AG09309 (cell line): ENCODE measurements at regions not wholly inside any gene's neighbourhood (a gene's known extent, or its start where the extent isn't known, plus 50 kb on each side); places are given as distances from the start of the nearest gene placed in this dataset.

Source experiments
- DNase-seq: peaks from one replicate; pipeline ENCODE4 v3.0.0-alpha.2; 2010; ENCODE audit warnings: low read depth
- H3K4me3 ChIP-seq: 2 replicates; pipeline ENCODE4 v1.5.1; 2011; ENCODE audit warnings: mild to moderate bottlenecking, low read depth, low read length, moderate library complexity; ENCODE audit not compliant: control insufficient read depth
- TF ChIP-seq, protein P1 (sequence below): IDR thresholded peaks from 2 replicates; pipeline ENCODE4 v1.5.1; 2011; ENCODE audit warnings: mild to moderate bottlenecking, low read depth, low read length, inconsistent platforms; ENCODE audit not compliant: insufficient read depth, control insufficient read depth; ENCODE audit errors: missing control alignments

DNA sequence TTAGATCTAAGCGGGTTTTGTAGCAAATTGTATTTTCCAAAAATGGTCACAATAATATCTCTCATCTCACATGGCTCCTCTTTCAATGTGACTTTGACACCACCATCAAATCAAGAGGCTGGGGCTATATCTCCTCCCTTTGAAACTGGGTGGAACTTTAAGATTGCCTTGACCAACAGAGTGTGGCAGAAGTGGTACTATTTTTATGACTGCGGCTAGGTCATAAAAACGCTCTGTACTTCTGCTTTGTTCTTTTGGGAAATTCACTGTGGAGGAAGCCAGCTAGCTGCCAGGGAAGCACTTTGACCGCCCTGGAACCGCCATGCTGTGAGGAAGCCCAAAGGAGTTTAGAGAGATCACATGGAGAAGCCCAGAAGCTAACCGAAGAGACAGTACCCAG, 50.7 kb upstream of the ACOT11 start:
- DNase-seq, result no peak
- H3K4me3 ChIP-seq, result no peak overlapping the region
- TF ChIP-seq, protein P1, sequence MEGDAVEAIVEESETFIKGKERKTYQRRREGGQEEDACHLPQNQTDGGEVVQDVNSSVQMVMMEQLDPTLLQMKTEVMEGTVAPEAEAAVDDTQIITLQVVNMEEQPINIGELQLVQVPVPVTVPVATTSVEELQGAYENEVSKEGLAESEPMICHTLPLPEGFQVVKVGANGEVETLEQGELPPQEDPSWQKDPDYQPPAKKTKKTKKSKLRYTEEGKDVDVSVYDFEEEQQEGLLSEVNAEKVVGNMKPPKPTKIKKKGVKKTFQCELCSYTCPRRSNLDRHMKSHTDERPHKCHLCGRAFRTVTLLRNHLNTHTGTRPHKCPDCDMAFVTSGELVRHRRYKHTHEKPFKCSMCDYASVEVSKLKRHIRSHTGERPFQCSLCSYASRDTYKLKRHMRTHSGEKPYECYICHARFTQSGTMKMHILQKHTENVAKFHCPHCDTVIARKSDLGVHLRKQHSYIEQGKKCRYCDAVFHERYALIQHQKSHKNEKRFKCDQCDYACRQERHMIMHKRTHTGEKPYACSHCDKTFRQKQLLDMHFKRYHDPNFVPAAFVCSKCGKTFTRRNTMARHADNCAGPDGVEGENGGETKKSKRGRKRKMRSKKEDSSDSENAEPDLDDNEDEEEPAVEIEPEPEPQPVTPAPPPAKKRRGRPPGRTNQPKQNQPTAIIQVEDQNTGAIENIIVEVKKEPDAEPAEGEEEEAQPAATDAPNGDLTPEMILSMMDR, result no peak

GRCh38 chr1:54495954-54496353, 52.1 kb upstream of the ACOT11 start:
- TF ChIP-seq, protein P1, result no peak
- DNase-seq, result no peak
- no peak overlapping the region for H3K4me3 ChIP-seq

DNA sequence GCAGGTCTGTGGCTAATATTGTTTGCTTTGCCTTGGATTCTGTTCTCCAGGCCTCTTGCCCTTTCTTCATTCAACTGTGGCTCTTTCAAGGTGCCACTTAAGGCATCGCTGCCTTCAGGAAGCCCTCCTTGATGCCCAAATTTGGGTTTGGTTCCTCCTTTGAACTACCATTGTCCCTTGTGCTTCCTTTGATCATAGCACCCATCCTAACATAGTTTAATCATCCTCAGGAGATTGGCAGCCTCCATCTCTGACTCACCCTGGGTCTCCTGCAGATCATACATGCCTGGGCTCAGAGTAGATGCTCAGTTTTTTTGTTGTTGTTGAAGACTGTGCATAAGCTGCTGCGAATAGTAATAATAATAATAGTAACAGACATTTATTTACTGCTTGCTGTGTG, 54.4 kb upstream of the ACOT11 start:
- no peak for DNase-seq
- TF ChIP-seq, protein P1, result no peak

GRCh38 chr1:54490361-54491248, 57.4 kb upstream of the ACOT11 start:
- H3K4me3 ChIP-seq, result no peak overlapping the region
- DNase-seq, result no peak
- TF ChIP-seq, protein P1, result no peak

More for the DNA sequence above, 54.4 kb upstream of the ACOT11 start:
- no peak overlapping the region for H3K4me3 ChIP-seq

- DNase-seq, result no peak
- TF ChIP-seq, protein P1, result no peak
- H3K4me3 ChIP-seq, result no peak overlapping the region
Observed at GRCh38 chr1:54489627-54490250, 58.3 kb upstream of the ACOT11 start.

DNA sequence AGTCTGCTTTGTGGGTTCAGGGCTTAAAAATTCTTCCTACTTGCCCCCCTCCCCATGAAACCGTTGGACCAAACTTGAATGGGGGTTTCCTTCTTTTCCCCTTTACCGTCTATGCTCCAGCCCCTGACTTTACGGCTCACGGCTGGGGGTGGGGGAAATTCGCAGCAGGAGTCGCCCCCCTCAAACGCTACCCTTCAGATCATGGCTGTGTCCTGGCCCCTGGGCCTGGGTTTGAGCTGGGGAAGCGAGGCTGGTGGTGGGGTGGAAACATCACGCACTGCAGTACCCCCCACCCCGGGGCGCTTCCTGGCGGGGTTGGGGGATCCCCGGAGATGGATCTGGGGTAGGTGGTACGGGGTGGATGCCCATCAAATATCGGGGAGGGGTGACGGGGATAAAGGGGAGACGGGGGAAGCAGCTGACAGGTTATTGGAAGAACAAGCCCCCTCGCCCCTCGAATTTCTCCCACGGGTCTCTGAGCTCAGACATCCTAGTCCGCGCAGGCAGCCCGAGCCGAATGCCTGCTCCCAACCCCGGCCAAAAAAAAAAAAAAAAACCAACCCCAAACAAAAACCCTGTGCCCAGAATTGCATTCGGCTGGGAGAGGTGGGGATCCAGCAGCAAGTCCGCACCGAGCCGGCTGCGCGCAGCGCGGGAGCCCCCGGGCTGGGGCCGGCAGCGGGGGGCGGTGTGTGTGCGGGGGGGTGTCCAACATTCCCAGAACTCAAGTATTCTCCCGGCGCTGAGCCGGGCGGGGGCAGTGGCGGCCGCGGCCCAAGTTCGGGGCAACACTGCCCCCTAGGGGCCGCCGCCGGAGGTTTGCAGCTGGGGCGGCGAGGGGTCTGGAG, 59.0 kb upstream of the ACOT11 start:
- H3K4me3 ChIP-seq, result peak overlapping the region; percentile 67
- TF ChIP-seq, protein P1, result peak; percentile 79
- DNase-seq, result no peak
